OCI-LY3 (cell line): ENCODE measurements at regions not wholly inside any gene's neighbourhood (a gene's known extent, or its start where the extent isn't known, plus 50 kb on each side); places are given as distances from the start of the nearest gene placed in this dataset.

Experiments
- H2AFZ ChIP-seq: fragments of 200-600, 300-600 bp; shearing (Covaris generic); 2 replicates; pipeline ENCODE4 v1.6.0; 2014; ENCODE audit warnings: antibody characterized with exemption, low read depth, low read length
- H3K27ac ChIP-seq: fragments of 200-600, 300-600 bp; sonication (generic); 2 replicates; pipeline ENCODE4 v1.5.1; 2014; ENCODE audit warnings: mild to moderate bottlenecking, low read length, moderate library complexity, mixed read lengths
- H3K27me3 ChIP-seq: fragments of 200-600, 300-600 bp; sonication (generic); 2 replicates; pipeline ENCODE4 v1.6.1; 2014; ENCODE audit warnings: low read depth, low read length, mixed read lengths
- H3K36me3 ChIP-seq: fragments of 200-600, 300-600 bp; sonication (generic); replicated peaks from 2 replicates; pipeline ENCODE3; 2014; ENCODE audit warnings: low read depth, low read length, mixed read lengths
- H3K4me1 ChIP-seq: fragments of 300-600, 200-600 bp; sonication (generic); 2 replicates; pipeline ENCODE4 v1.6.1; 2014; ENCODE audit warnings: low read length, mixed read lengths
- H3K4me2 ChIP-seq: fragments of 200-600, 300-600 bp; sonication (generic); 2 replicates; pipeline ENCODE4 v1.6.1; 2014; ENCODE audit warnings: low read length, mixed read lengths
- H3K4me3 ChIP-seq: fragments of 300-600, 200-600 bp; sonication (generic); 2 replicates; pipeline ENCODE4 v1.5.1; 2014; ENCODE audit warnings: antibody characterized with exemption, mild to moderate bottlenecking, low read length, moderate library complexity
- H3K79me2 ChIP-seq: fragments of 300-600, 200-600 bp; shearing (Covaris generic); 2 replicates; pipeline ENCODE4 v1.6.1; 2014; ENCODE audit warnings: mild to moderate bottlenecking, low read length, mixed read lengths
- H3K9ac ChIP-seq: fragments of 300-600, 200-600 bp; shearing (Covaris generic); 2 replicates; pipeline ENCODE4 v1.6.0; 2014; ENCODE audit warnings: mild to moderate bottlenecking, low read length, moderate library complexity
- H3K9me3 ChIP-seq: fragments of 200-600, 300-600 bp; shearing (Covaris generic); 2 replicates; pipeline ENCODE4 v1.6.1; 2014; ENCODE audit warnings: low read length, mixed read lengths; ENCODE audit not compliant: insufficient read depth
- H4K20me1 ChIP-seq: fragments of 200-600, 300-600 bp; sonication (generic); 2 replicates; pipeline ENCODE4 v1.6.1; 2016; ENCODE audit warnings: low read length, mixed read lengths; ENCODE audit not compliant: insufficient read depth
- EZH2phosphoT487 ChIP-seq: fragments of 200-600 bp; shearing (Covaris generic); IDR thresholded peaks from 2 replicates; pipeline ENCODE4 v1.6.1; 2018; ENCODE audit warnings: antibody characterized with exemption, mixed run types, low read depth
- TF ChIP-seq, protein P1 (sequence below): fragments of 200-600, 300-600 bp; sonication (generic); IDR thresholded peaks from 2 replicates; pipeline ENCODE4 v1.5.1; 2014; ENCODE audit warnings: antibody characterized with exemption, low read length, low read depth

- Histone ChIP-seq H3K4me1 (no peaks in the 10 kb centered on the region), H3K36me3 (no peaks in the 10 kb centered on the region), H3K9ac (no peak overlapping the region), H4K20me1 (no peaks in the 10 kb centered on the region), H3K27ac (no peak overlapping the region), H3K4me3 (no peak overlapping the region), H3K27me3 (no peaks in the 10 kb centered on the region), H3K9me3 (no peaks in the 10 kb centered on the region), H3K4me2 (no peak overlapping the region), H3K79me2 (no peaks in the 10 kb centered on the region), H2AFZ (no peak overlapping the region)
- TF ChIP-seq EZH2phosphoT487: no peak
- TF ChIP-seq, protein P1, sequence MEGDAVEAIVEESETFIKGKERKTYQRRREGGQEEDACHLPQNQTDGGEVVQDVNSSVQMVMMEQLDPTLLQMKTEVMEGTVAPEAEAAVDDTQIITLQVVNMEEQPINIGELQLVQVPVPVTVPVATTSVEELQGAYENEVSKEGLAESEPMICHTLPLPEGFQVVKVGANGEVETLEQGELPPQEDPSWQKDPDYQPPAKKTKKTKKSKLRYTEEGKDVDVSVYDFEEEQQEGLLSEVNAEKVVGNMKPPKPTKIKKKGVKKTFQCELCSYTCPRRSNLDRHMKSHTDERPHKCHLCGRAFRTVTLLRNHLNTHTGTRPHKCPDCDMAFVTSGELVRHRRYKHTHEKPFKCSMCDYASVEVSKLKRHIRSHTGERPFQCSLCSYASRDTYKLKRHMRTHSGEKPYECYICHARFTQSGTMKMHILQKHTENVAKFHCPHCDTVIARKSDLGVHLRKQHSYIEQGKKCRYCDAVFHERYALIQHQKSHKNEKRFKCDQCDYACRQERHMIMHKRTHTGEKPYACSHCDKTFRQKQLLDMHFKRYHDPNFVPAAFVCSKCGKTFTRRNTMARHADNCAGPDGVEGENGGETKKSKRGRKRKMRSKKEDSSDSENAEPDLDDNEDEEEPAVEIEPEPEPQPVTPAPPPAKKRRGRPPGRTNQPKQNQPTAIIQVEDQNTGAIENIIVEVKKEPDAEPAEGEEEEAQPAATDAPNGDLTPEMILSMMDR: no peak
These were observed 219.2 kb upstream of the UBE2E3 start for GRCh38 chr2:180761224-180761623.

GRCh38 chr2:180759631-180760030 is 220.8 kb upstream of the UBE2E3 start:
- Histone ChIP-seq H3K4me1 (no peaks in the 10 kb centered on the region), H4K20me1 (no peaks in the 10 kb centered on the region), H3K27ac (no peak overlapping the region), H3K9me3 (no peaks in the 10 kb centered on the region), H3K27me3 (no peaks in the 10 kb centered on the region), H3K9ac (no peak overlapping the region), H3K4me2 (no peak overlapping the region), H3K4me3 (no peak overlapping the region), H2AFZ (no peak overlapping the region), H3K79me2 (no peaks in the 10 kb centered on the region), H3K36me3 (no peaks in the 10 kb centered on the region)
- no peak for TF ChIP-seq EZH2phosphoT487
- TF ChIP-seq, protein P1: no peak

GRCh38 chr2:180753809-180754761 is 226.3 kb upstream of the UBE2E3 start:
- Histone ChIP-seq H3K79me2 (no peaks in the 10 kb centered on the region), H3K4me1 (no peaks in the 10 kb centered on the region), H3K36me3 (no peaks in the 10 kb centered on the region), H3K27ac (no peak overlapping the region), H3K27me3 (no peaks in the 10 kb centered on the region), H4K20me1 (no peaks in the 10 kb centered on the region), H3K4me3 (no peak overlapping the region), H3K4me2 (no peak overlapping the region), H2AFZ (no peak overlapping the region), H3K9me3 (no peaks in the 10 kb centered on the region), H3K9ac (no peak overlapping the region)
- no peak for TF ChIP-seq EZH2phosphoT487
- TF ChIP-seq, protein P1: no peak

GRCh38 chr2:180751306-180751920 is 229.0 kb upstream of the UBE2E3 start:
- H3K4me2 ChIP-seq: no peak overlapping the region
- H3K9me3 ChIP-seq: no peaks in the 10 kb centered on the region
- no peaks in the 10 kb centered on the region for H3K36me3 ChIP-seq
- no peak overlapping the region for H3K4me3 ChIP-seq
- no peaks in the 10 kb centered on the region for H3K4me1 ChIP-seq
- H3K27me3 ChIP-seq: no peaks in the 10 kb centered on the region
- no peak overlapping the region for H3K9ac ChIP-seq
- no peaks in the 10 kb centered on the region for H3K79me2 ChIP-seq
- H3K27ac ChIP-seq: no peak overlapping the region
- TF ChIP-seq, protein P1: no peak
- TF ChIP-seq EZH2phosphoT487: no peak
- no peaks in the 10 kb centered on the region for H4K20me1 ChIP-seq
- no peak overlapping the region for H2AFZ ChIP-seq
